SK-N-SH (cell line): ENCODE measurements at regions not wholly inside any gene's neighbourhood (a gene's known extent, or its start where the extent isn't known, plus 50 kb on each side); places are given as distances from the start of the nearest gene placed in this dataset.

Experiments used
- CTCF ChIA-PET: fragments of 300-600, 350-600 bp; formaldehyde crosslinking; extraction: SDS; loops from one replicate; lab custom pipeline; 2021; lab: Yijun Ruan, JAX
- POLR2A ChIA-PET: fragments of 350-600 bp; sonication (Branson Sonifier 250); formaldehyde crosslinking; extraction: SDS; loops from one replicate; lab custom pipeline; 2020; ENCODE audit warnings: antibody characterized with exemption, inconsistent platforms; lab: Yijun Ruan, JAX
- DNase-seq: peaks from one replicate; pipeline ENCODE4 v3.0.0; 2012
- H2AFZ ChIP-seq: fragments of 200-600 bp; sonication (generic); 2 replicates; pipeline ENCODE4 v1.8.1; 2016; ENCODE audit warnings: antibody characterized with exemption, mild to moderate bottlenecking, low read depth
- H3F3A ChIP-seq: fragments of 200-600 bp; sonication (generic); replicated peaks from 2 replicates; pipeline ENCODE3; 2016; ENCODE audit warnings: antibody characterized with exemption, mild to moderate bottlenecking; ENCODE audit not compliant: insufficient read depth
- H3K27ac ChIP-seq, 2 experiments: fragments of 200-500 bp in 1 of 2; fragments of 200-600 bp in 1 of 2; sonication (Bioruptor generic) in 1 of 2; sonication (generic), shearing (Covaris generic) in 1 of 2; 2 replicates each; pipeline versions ENCODE4 v1.5.1 to v1.6.1; 2014 to 2016; ENCODE audit warnings: low read depth in 2 of 2, inconsistent platforms in 1 of 2, low read length in 1 of 2, mild to moderate bottlenecking in 1 of 2, mixed read lengths in 1 of 2
- H3K27me3 ChIP-seq: fragments of 200-600 bp; sonication (generic), shearing (Covaris generic); 2 replicates; pipeline ENCODE4 v1.6.1; 2016; ENCODE audit warnings: mixed run types; ENCODE audit not compliant: insufficient read depth
- H3K36me3 ChIP-seq, 2 experiments: fragments of 200-500 bp in 1 of 2; fragments of 200-600 bp in 1 of 2; sonication (Bioruptor generic) in 1 of 2; sonication (generic) in 1 of 2; replicated peaks in 1 of 2; 2 replicates each; pipeline versions ENCODE3 to v1.5.1; 2014 to 2016; ENCODE audit warnings: low read length in 1 of 2, mild to moderate bottlenecking in 1 of 2; ENCODE audit not compliant: insufficient read depth in 2 of 2, control insufficient read depth in 1 of 2
- H3K4me1 ChIP-seq, 2 experiments: fragments of 200-500 bp in 1 of 2; fragments of 200-600 bp in 1 of 2; sonication (Bioruptor generic) in 1 of 2; sonication (generic), shearing (Covaris generic) in 1 of 2; 2 replicates each; pipeline versions ENCODE4 v1.5.1 to v1.6.1; 2014 to 2016; ENCODE audit warnings: low read depth in 1 of 2, low read length in 1 of 2, mixed run types in 1 of 2; ENCODE audit not compliant: insufficient read depth in 2 of 2, control insufficient read depth in 1 of 2
- H3K4me2 ChIP-seq: fragments of 200-600 bp; sonication (generic), shearing (Covaris generic); 2 replicates; pipeline ENCODE4 v1.6.1; 2017; ENCODE audit warnings: mixed run types
- H3K4me3 ChIP-seq, 2 experiments: fragments of 200-500 bp in 1 of 2; fragments of 200-600 bp in 1 of 2; sonication (Bioruptor generic) in 1 of 2; sonication (generic), shearing (Covaris generic) in 1 of 2; 2 replicates each; pipeline versions ENCODE4 v1.5.1 to v1.8.1; 2014 to 2016; ENCODE audit warnings: low read depth in 2 of 2, inconsistent platforms in 1 of 2, low read length in 1 of 2, mild to moderate bottlenecking in 1 of 2, mixed read lengths in 1 of 2, moderate library complexity in 1 of 2
- H3K79me2 ChIP-seq: fragments of 200-600 bp; sonication (generic); 2 replicates; pipeline ENCODE4 v1.8.1; 2017; ENCODE audit warnings: mild to moderate bottlenecking; ENCODE audit not compliant: insufficient read depth
- H3K9ac ChIP-seq: fragments of 200-600 bp; sonication (generic); 2 replicates; pipeline ENCODE4 v1.6.1; 2017; ENCODE audit warnings: mixed run types
- H3K9me2 ChIP-seq: fragments of 200-600 bp; sonication (generic); 2 replicates; pipeline ENCODE4 v1.6.1; 2017; ENCODE audit warnings: mixed run types
- H3K9me3 ChIP-seq: fragments of 200-600 bp; sonication (generic); 2 replicates; pipeline ENCODE4 v1.6.1; 2017; ENCODE audit warnings: mixed run types, mild to moderate bottlenecking, moderate library complexity
- H4K20me1 ChIP-seq: fragments of 200-600 bp; sonication (generic); 2 replicates; pipeline ENCODE4 v1.6.1; 2017; ENCODE audit warnings: mild to moderate bottlenecking, mixed run types; ENCODE audit not compliant: insufficient read depth
- ELF1 ChIP-seq: IDR thresholded peaks from 2 replicates; pipeline ENCODE4 v1.4.0; 2012
- FOSL2 ChIP-seq: IDR thresholded peaks from 2 replicates; pipeline ENCODE4 v1.4.0; 2012; ENCODE audit warnings: low read depth, mild to moderate bottlenecking, moderate library complexity, borderline replicate concordance
- FOXJ3 ChIP-seq: sonication (generic); formaldehyde crosslinking; IDR thresholded peaks from 2 replicates; pipeline ENCODE4 v1.5.1; 2020; ENCODE audit warnings: mild to moderate bottlenecking, missing genetic modification reagents
- FOXM1 ChIP-seq: IDR thresholded peaks from 2 replicates; pipeline ENCODE4 v1.4.0; 2012; ENCODE audit warnings: low read depth, mild to moderate bottlenecking
- GABPA ChIP-seq: IDR thresholded peaks from 2 replicates; pipeline ENCODE4 v1.4.0; 2012; ENCODE audit warnings: low read depth, mild to moderate bottlenecking
- GATA2 ChIP-seq: sonication (generic); formaldehyde crosslinking; IDR thresholded peaks from 2 replicates; pipeline ENCODE4 v1.5.0; 2020; ENCODE audit warnings: mild to moderate bottlenecking, missing genetic modification reagents
- JUND ChIP-seq: IDR thresholded peaks from 2 replicates; pipeline ENCODE4 v1.4.0; 2012
- MXI1 ChIP-seq: IDR thresholded peaks from 2 replicates; pipeline ENCODE4 v1.6.1; 2012; ENCODE audit warnings: mild to moderate bottlenecking, low read depth, low read length, improper control_type of control experiment
- NFIC ChIP-seq: IDR thresholded peaks from 2 replicates; pipeline ENCODE4 v1.4.0; 2012; ENCODE audit warnings: borderline replicate concordance
- NRF1 ChIP-seq: IDR thresholded peaks from 2 replicates; pipeline ENCODE4 v1.6.1; 2012; ENCODE audit warnings: low read depth, mild to moderate bottlenecking, low read length
- RCOR1 ChIP-seq: fragments of 150-350 bp; IDR thresholded peaks from 2 replicates; pipeline ENCODE4 v1.6.1; 2017; ENCODE audit warnings: antibody characterized with exemption, low read length
- RFX5 ChIP-seq: IDR thresholded peaks from 2 replicates; pipeline ENCODE4 v1.6.1; 2012; ENCODE audit warnings: mild to moderate bottlenecking, improper control_type of control experiment, low read length
- SIN3A ChIP-seq: IDR thresholded peaks from 2 replicates; pipeline ENCODE4 v1.6.1; 2012; ENCODE audit warnings: low read depth, mild to moderate bottlenecking, low read length, moderate library complexity, borderline replicate concordance
- SMC3 ChIP-seq: IDR thresholded peaks from 2 replicates; pipeline ENCODE4 v1.6.1; 2012; ENCODE audit warnings: low read depth, low read length, improper control_type of control experiment
- TAF1 ChIP-seq: IDR thresholded peaks from 2 replicates; pipeline ENCODE4 v1.6.1; 2012; ENCODE audit warnings: low read depth, mild to moderate bottlenecking, low read length, moderate library complexity, borderline replicate concordance
- TEAD4 ChIP-seq: IDR thresholded peaks from 2 replicates; pipeline ENCODE4 v1.4.0; 2012; ENCODE audit warnings: mild to moderate bottlenecking, borderline replicate concordance; ENCODE audit not compliant: insufficient read depth
- WGBS: methylation state at CpG from one replicate; pipeline ENCODE4 v1.1.6; 2017; ENCODE audit warnings: low lambda C conversion rate; 5-methylcytosine and 5-hydroxymethylcytosine counted together
- TF ChIP-seq, protein P1 (sequence below): fragments of 200-600 bp; sonication (generic); IDR thresholded peaks from 2 replicates; pipeline ENCODE4 v1.6.1; 2017; ENCODE audit warnings: antibody characterized with exemption, mild to moderate bottlenecking, moderate library complexity
- TF ChIP-seq, protein P2 (sequence below): fragments of 150-350 bp; IDR thresholded peaks from 2 replicates; pipeline ENCODE4 v1.6.1; 2017; ENCODE audit warnings: antibody characterized with exemption, low read length, low read depth, borderline replicate concordance
- TF ChIP-seq, protein P3 (sequence below): IDR thresholded peaks from 2 replicates; pipeline ENCODE4 v1.4.0; 2012; ENCODE audit warnings: low read depth, borderline replicate concordance
- TF ChIP-seq, protein P4 (sequence below): fragments of 150-350 bp; IDR thresholded peaks from 2 replicates; pipeline ENCODE4 v1.6.1; 2016; ENCODE audit warnings: mild to moderate bottlenecking, low read depth, low read length

DNA sequence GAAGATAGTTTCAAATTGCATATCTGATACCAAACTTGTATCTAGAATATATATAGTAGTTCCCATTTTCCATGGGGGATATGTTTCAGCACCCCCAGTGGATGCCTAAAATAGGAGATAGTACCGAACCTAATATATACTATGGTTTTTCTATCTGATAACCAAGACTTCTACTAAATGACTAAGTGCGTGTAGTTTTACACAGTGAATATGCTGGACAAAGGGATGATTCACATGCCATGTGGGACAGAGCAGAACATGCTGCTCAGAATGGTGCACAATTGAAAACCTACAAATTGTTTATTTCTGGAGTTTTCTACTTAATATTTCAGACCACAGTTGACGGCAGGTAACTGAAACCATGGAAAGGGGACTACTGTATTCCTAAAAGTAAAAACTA, 73.4 kb upstream of the TP63 start:
- CTCF ChIA-PET = no interaction called here
- Histone ChIP-seq H3K9me2 (no peaks in the 10 kb centered on the region), H3F3A (no peaks in the 10 kb centered on the region), H2AFZ (no peak overlapping the region), H3K9me3 (no peaks in the 10 kb centered on the region), H3K4me1 (no peaks in the 10 kb centered on the region), H3K27ac (no peak overlapping the region), H3K9ac (no peak overlapping the region), H3K79me2 (no peaks in the 10 kb centered on the region), H3K4me2 (no peak overlapping the region), H3K36me3 (no peaks in the 10 kb centered on the region), H3K27me3 (no peaks in the 10 kb centered on the region; the same call in 1 of the 2 replicates), H3K4me3 (no peak overlapping the region), H4K20me1 (no peaks in the 10 kb centered on the region)
- POLR2A ChIA-PET = no interaction called here
- DNase-seq = no peak
- no peak for TF ChIP-seq TAF1
- TF ChIP-seq SMC3 = no peak
- no peak for TF ChIP-seq GATA2
- TF ChIP-seq NFIC = no peak
- TF ChIP-seq, protein P1, sequence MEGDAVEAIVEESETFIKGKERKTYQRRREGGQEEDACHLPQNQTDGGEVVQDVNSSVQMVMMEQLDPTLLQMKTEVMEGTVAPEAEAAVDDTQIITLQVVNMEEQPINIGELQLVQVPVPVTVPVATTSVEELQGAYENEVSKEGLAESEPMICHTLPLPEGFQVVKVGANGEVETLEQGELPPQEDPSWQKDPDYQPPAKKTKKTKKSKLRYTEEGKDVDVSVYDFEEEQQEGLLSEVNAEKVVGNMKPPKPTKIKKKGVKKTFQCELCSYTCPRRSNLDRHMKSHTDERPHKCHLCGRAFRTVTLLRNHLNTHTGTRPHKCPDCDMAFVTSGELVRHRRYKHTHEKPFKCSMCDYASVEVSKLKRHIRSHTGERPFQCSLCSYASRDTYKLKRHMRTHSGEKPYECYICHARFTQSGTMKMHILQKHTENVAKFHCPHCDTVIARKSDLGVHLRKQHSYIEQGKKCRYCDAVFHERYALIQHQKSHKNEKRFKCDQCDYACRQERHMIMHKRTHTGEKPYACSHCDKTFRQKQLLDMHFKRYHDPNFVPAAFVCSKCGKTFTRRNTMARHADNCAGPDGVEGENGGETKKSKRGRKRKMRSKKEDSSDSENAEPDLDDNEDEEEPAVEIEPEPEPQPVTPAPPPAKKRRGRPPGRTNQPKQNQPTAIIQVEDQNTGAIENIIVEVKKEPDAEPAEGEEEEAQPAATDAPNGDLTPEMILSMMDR = no peak
- TF ChIP-seq RFX5 = no peak
- no peak for TF ChIP-seq TEAD4
- no peak for TF ChIP-seq RCOR1
- no peak for TF ChIP-seq MXI1
- no peak for TF ChIP-seq SIN3A
- TF ChIP-seq FOXM1 = no peak
- no peak for TF ChIP-seq FOXJ3 (CRISPR knock-in tag)
- no peak for TF ChIP-seq NRF1
- TF ChIP-seq, protein P2, sequence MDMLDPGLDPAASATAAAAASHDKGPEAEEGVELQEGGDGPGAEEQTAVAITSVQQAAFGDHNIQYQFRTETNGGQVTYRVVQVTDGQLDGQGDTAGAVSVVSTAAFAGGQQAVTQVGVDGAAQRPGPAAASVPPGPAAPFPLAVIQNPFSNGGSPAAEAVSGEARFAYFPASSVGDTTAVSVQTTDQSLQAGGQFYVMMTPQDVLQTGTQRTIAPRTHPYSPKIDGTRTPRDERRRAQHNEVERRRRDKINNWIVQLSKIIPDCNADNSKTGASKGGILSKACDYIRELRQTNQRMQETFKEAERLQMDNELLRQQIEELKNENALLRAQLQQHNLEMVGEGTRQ = no peak
- TF ChIP-seq, protein P3, sequence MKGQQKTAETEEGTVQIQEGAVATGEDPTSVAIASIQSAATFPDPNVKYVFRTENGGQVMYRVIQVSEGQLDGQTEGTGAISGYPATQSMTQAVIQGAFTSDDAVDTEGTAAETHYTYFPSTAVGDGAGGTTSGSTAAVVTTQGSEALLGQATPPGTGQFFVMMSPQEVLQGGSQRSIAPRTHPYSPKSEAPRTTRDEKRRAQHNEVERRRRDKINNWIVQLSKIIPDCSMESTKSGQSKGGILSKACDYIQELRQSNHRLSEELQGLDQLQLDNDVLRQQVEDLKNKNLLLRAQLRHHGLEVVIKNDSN = no peak
- TF ChIP-seq GABPA = no peak
- TF ChIP-seq FOSL2 = no peak
- WGBS = 31% methylated on average over 3 of the region's 3 CpGs

DNA sequence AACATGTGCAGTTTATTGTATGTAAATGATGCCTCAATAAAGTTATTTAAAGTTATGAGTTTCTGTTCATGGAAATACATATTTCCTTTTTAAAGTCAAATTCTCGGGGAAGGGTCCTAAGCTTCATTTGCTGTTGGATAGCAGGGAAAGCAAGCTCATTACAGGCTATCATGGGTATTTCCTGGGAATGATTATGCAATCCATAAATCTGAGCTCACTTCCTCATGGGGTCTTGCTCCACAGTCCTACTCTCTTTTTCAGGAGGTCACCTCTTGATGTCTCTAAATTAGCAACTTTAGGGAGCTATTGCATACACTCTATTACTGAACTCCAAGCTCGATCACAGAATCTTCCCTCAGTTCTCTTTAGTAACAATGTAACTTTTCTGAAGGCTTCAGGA, 69.9 kb upstream of the TP63 start:
- CTCF ChIA-PET = no interaction called here
- POLR2A ChIA-PET = no interaction called here
- Histone ChIP-seq H3K27me3 (no peaks in the 10 kb centered on the region; the same call in 1 of the 2 replicates), H4K20me1 (no peaks in the 10 kb centered on the region), H3K79me2 (no peaks in the 10 kb centered on the region), H3K27ac (no peak overlapping the region), H3K36me3 (no peaks in the 10 kb centered on the region), H3K4me2 (no peak overlapping the region), H3K9me3 (no peaks in the 10 kb centered on the region), H3K9me2 (no peaks in the 10 kb centered on the region), H2AFZ (no peak overlapping the region), H3K9ac (no peak overlapping the region), H3K4me1 (no peaks in the 10 kb centered on the region), H3F3A (no peaks in the 10 kb centered on the region), H3K4me3 (no peak overlapping the region)
- no peak for TF ChIP-seq JUND
- TF ChIP-seq, protein P4, sequence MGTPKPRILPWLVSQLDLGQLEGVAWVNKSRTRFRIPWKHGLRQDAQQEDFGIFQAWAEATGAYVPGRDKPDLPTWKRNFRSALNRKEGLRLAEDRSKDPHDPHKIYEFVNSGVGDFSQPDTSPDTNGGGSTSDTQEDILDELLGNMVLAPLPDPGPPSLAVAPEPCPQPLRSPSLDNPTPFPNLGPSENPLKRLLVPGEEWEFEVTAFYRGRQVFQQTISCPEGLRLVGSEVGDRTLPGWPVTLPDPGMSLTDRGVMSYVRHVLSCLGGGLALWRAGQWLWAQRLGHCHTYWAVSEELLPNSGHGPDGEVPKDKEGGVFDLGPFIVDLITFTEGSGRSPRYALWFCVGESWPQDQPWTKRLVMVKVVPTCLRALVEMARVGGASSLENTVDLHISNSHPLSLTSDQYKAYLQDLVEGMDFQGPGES = no peak
- TF ChIP-seq ELF1 = no peak
- WGBS = 12% methylated on average over 2 of the region's 2 CpGs
- no peak for DNase-seq
